H9 (cell line): ENCODE measurements at regions not wholly inside any gene's neighbourhood (a gene's known extent, or its start where the extent isn't known, plus 50 kb on each side); places are given as distances from the start of the nearest gene placed in this dataset.

Experiments
- DNase-seq: peaks from one replicate; pipeline ENCODE4 v3.0.0-alpha.2; 2017
- H2AFZ ChIP-seq: one replicate; pipeline ENCODE4 v1.6.1; 2013; ENCODE audit warnings: mild to moderate bottlenecking, low read length, control low read depth, moderate library complexity
- H2AK5ac ChIP-seq: 2 replicates; pipeline ENCODE4 v1.6.1; 2013; ENCODE audit warnings: low read length, control low read depth, mixed read lengths; ENCODE audit not compliant: insufficient read length
- H2BK120ac ChIP-seq: one replicate; pipeline ENCODE4 v1.6.1; 2013; ENCODE audit warnings: low read depth, mild to moderate bottlenecking, low read length, control low read depth, inconsistent platforms; ENCODE audit not compliant: poor library complexity, severe bottlenecking
- H2BK12ac ChIP-seq: 2 replicates; pipeline ENCODE4 v1.6.1; 2013; ENCODE audit warnings: low read length, control low read depth, mixed read lengths, low read depth; ENCODE audit not compliant: insufficient read length
- H2BK15ac ChIP-seq: 2 replicates; pipeline ENCODE4 v1.6.1; 2013; ENCODE audit warnings: low read depth, low read length, control low read depth
- H2BK20ac ChIP-seq: one replicate; pipeline ENCODE4 v1.6.1; 2013; ENCODE audit warnings: low read depth, mild to moderate bottlenecking, low read length, control low read depth, inconsistent platforms; ENCODE audit not compliant: poor library complexity, severe bottlenecking
- H2BK5ac ChIP-seq: 2 replicates; pipeline ENCODE4 v1.6.1; 2013; ENCODE audit warnings: low read length, control low read depth, mixed read lengths; ENCODE audit not compliant: insufficient read length
- H3K14ac ChIP-seq: 2 replicates; pipeline ENCODE4 v1.6.1; 2013; ENCODE audit warnings: low read length, control low read depth; ENCODE audit not compliant: insufficient read depth
- H3K18ac ChIP-seq: 2 replicates; pipeline ENCODE4 v1.6.1; 2013; ENCODE audit warnings: low read depth, mild to moderate bottlenecking, mixed read lengths, low read length, control low read depth; ENCODE audit not compliant: insufficient read length
- H3K23ac ChIP-seq: 2 replicates; pipeline ENCODE4 v1.6.1; 2013; ENCODE audit warnings: low read length, control low read depth, mixed read lengths, low read depth; ENCODE audit not compliant: insufficient read length
- H3K23me2 ChIP-seq: 2 replicates; pipeline ENCODE4 v1.6.1; 2013; ENCODE audit warnings: low read depth, mild to moderate bottlenecking, mixed read lengths, low read length, control low read depth; ENCODE audit not compliant: insufficient read length, poor library complexity, severe bottlenecking
- H3K27ac ChIP-seq: 2 replicates; pipeline ENCODE4 v1.5.1; 2013; ENCODE audit warnings: low read length, control low read depth, mixed read lengths, low read depth; ENCODE audit not compliant: insufficient read length
- H3K27me3 ChIP-seq: 2 replicates; pipeline ENCODE4 v1.6.1; 2013; ENCODE audit warnings: low read length, control low read depth, inconsistent platforms; ENCODE audit not compliant: insufficient read depth
- H3K4ac ChIP-seq: 2 replicates; pipeline ENCODE4 v1.6.1; 2013; ENCODE audit warnings: low read depth, mild to moderate bottlenecking, control low read depth, inconsistent platforms, low read length, moderate library complexity
- H3K4me1 ChIP-seq: 2 replicates; pipeline ENCODE4 v1.6.1; 2013; ENCODE audit warnings: low read length, control low read depth, inconsistent platforms; ENCODE audit not compliant: insufficient read depth
- H3K4me2 ChIP-seq: 2 replicates; pipeline ENCODE4 v1.6.1; 2013; ENCODE audit warnings: low read length, control low read depth, mixed read lengths; ENCODE audit not compliant: insufficient read length, insufficient read depth
- H3K56ac ChIP-seq: 2 replicates; pipeline ENCODE4 v1.6.1; 2013; ENCODE audit warnings: low read depth, mild to moderate bottlenecking, mixed read lengths, low read length, control low read depth; ENCODE audit not compliant: insufficient read length
- H3K79me1 ChIP-seq: 2 replicates; pipeline ENCODE4 v1.6.1; 2013; ENCODE audit warnings: low read depth, mild to moderate bottlenecking, moderate library complexity, low read length, control low read depth, inconsistent platforms; ENCODE audit not compliant: insufficient read depth, poor library complexity, severe bottlenecking
- H3K79me2 ChIP-seq: 2 replicates; pipeline ENCODE4 v1.6.1; 2013; ENCODE audit warnings: low read length, control low read depth, inconsistent platforms; ENCODE audit not compliant: insufficient read depth
- H3K9ac ChIP-seq: 2 replicates; pipeline ENCODE4 v1.6.1; 2013; ENCODE audit warnings: low read length, control low read depth, mixed read lengths; ENCODE audit not compliant: insufficient read length; ENCODE audit errors: extremely low read depth
- H3K9me3 ChIP-seq: one replicate; pipeline ENCODE4 v1.6.1; 2013; ENCODE audit warnings: low read depth, low read length, inconsistent platforms; ENCODE audit not compliant: control insufficient read depth
- H3T11ph ChIP-seq: one replicate; pipeline ENCODE4 v1.6.1; 2013; ENCODE audit warnings: mild to moderate bottlenecking, low read length, control low read depth, inconsistent platforms
- H4K20me1 ChIP-seq: one replicate; pipeline ENCODE4 v1.6.1; 2013; ENCODE audit not compliant: control insufficient read depth, insufficient read length, insufficient read depth
- H4K5ac ChIP-seq: 2 replicates; pipeline ENCODE4 v1.6.1; 2013; ENCODE audit warnings: low read depth, mild to moderate bottlenecking, mixed read lengths, low read length, control low read depth; ENCODE audit not compliant: insufficient read length
- H4K8ac ChIP-seq: replicated peaks from 2 replicates; pipeline ENCODE4 v1.6.1; 2013; ENCODE audit warnings: low read length, control low read depth, mixed read lengths, low read depth; ENCODE audit not compliant: insufficient read length
- H4K91ac ChIP-seq: 2 replicates; pipeline ENCODE4 v1.6.1; 2013; ENCODE audit warnings: low read depth, mild to moderate bottlenecking, moderate library complexity, mixed read lengths, low read length, control low read depth; ENCODE audit not compliant: insufficient read length
- H3K27ac Mint-ChIP-seq, 3 experiments: 2 replicates in 2 of 3; 3 replicates in 1 of 3; pipeline ENCODE4 v1.8.0; 2020 to 2021; ENCODE audit warnings: mixed read lengths in 3 of 3, mild to moderate bottlenecking in 1 of 3, moderate library complexity in 1 of 3
- H3K27me3 Mint-ChIP-seq: 2 replicates; pipeline ENCODE4 v1.8.0; 2021; ENCODE audit warnings: low read depth, mild to moderate bottlenecking, moderate library complexity, mixed read lengths
- H3K36me3 Mint-ChIP-seq, 3 experiments: 2 replicates in 2 of 3; 3 replicates in 1 of 3; pipeline ENCODE4 v1.8.0; 2020 to 2021; ENCODE audit warnings: low read depth in 3 of 3, mixed read lengths in 3 of 3; ENCODE audit not compliant: insufficient read depth in 1 of 3
- H3K4me1 Mint-ChIP-seq, 2 experiments: 2 replicates each; pipeline ENCODE4 v1.8.0; 2020; ENCODE audit warnings: mixed read lengths in 2 of 2
- H3K4me3 Mint-ChIP-seq, 2 experiments: 2 replicates in 1 of 2; 3 replicates in 1 of 2; pipeline ENCODE4 v1.8.0; 2020 to 2021; ENCODE audit warnings: mild to moderate bottlenecking in 2 of 2, mixed read lengths in 2 of 2, moderate library complexity in 1 of 2
- H3K9me3 Mint-ChIP-seq, 2 experiments: 2 replicates in 1 of 2; 3 replicates in 1 of 2; pipeline ENCODE4 v1.8.0; 2020; ENCODE audit warnings: mild to moderate bottlenecking in 2 of 2, mixed read lengths in 2 of 2, moderate library complexity in 1 of 2
- WGBS: extraction: QIAGEN DNeasy Blood & Tissue Kit; methylation state at CpG from one replicate; pipeline ENCODE4 v1.1.7; 2013; ENCODE audit warnings: missing lambda C conversion rate, low lambda C conversion rate, mixed read lengths; ENCODE audit not compliant: insufficient read length; ENCODE audit errors: extremely low coverage; 5-methylcytosine and 5-hydroxymethylcytosine counted together
- TF ChIP-seq, protein P1 (sequence below): fragments of 200-600 bp; sonication (generic); conservative IDR thresholded peaks from 3 replicates; pipeline ENCODE4 v1.8.0; 2021; ENCODE audit warnings: antibody characterized with exemption, mild to moderate bottlenecking

DNA sequence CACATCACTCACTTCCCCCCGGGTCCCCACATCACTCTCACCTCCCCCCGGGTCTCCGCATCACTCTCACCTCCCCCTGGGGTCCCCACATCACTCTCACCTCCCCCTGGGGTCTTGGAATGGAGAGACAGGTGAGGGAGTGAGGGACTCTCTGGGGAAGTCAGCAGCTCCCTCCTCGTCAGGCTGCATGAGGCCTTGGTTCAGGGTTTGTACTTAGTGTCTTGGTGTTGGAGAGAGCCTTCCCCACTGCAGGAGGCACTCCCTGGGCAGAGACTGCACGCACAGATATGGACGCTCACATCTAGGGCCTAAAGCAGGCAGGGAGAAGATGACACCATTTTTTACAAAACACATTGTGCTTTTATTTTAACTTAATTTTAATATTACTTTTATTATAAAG lies 56.5 kb upstream of the IRX4 start:
- Mint-ChIP-seq H3K27ac (no peak overlapping the region), H3K9me3 (no peaks in the 10 kb centered on the region; a peak in 1 of 5 replicates), H3K27me3 (peaks cover 8% of the 10 kb centered on the region), H3K4me3 (no peak overlapping the region), H3K4me1 (peaks cover 4 to 14% of the 10 kb centered on the region in 2 experiments), H3K36me3 (peaks cover 0 to 1% (median 0%) of the 10 kb centered on the region in 3 experiments; a peak in 2 of 7 replicates)
- H3K4me1 ChIP-seq = no peaks in the 10 kb centered on the region
- H3K23ac ChIP-seq = no peak overlapping the region
- no peak overlapping the region for H4K5ac ChIP-seq
- no peaks in the 10 kb centered on the region for H3K79me2 ChIP-seq
- H3K23me2 ChIP-seq = no peaks in the 10 kb centered on the region
- H3T11ph ChIP-seq = no peak overlapping the region
- no peaks in the 10 kb centered on the region for H3K79me1 ChIP-seq
- H3K9ac ChIP-seq = no peak overlapping the region
- no peaks in the 10 kb centered on the region for H3K27me3 ChIP-seq
- no peak overlapping the region for H3K4me2 ChIP-seq
- no peak overlapping the region for H2BK20ac ChIP-seq
- TF ChIP-seq, protein P1, sequence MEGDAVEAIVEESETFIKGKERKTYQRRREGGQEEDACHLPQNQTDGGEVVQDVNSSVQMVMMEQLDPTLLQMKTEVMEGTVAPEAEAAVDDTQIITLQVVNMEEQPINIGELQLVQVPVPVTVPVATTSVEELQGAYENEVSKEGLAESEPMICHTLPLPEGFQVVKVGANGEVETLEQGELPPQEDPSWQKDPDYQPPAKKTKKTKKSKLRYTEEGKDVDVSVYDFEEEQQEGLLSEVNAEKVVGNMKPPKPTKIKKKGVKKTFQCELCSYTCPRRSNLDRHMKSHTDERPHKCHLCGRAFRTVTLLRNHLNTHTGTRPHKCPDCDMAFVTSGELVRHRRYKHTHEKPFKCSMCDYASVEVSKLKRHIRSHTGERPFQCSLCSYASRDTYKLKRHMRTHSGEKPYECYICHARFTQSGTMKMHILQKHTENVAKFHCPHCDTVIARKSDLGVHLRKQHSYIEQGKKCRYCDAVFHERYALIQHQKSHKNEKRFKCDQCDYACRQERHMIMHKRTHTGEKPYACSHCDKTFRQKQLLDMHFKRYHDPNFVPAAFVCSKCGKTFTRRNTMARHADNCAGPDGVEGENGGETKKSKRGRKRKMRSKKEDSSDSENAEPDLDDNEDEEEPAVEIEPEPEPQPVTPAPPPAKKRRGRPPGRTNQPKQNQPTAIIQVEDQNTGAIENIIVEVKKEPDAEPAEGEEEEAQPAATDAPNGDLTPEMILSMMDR = no peak
- H2BK12ac ChIP-seq = no peak overlapping the region
- no peaks in the 10 kb centered on the region for H4K20me1 ChIP-seq
- no CpG with 5 or more reads among the region's 6 CpGs for WGBS
- DNase-seq = no peak
- H2AFZ ChIP-seq = no peak overlapping the region
- H3K27ac ChIP-seq = no peak overlapping the region
- H4K91ac ChIP-seq = no peak overlapping the region
- H3K4ac ChIP-seq = no peak overlapping the region
- H3K18ac ChIP-seq = no peak overlapping the region
- no peak overlapping the region for H3K14ac ChIP-seq
- H3K56ac ChIP-seq = no peak overlapping the region
- H3K9me3 ChIP-seq = no peaks in the 10 kb centered on the region
- no peak overlapping the region for H2BK5ac ChIP-seq
- no peak overlapping the region for H2AK5ac ChIP-seq
- no peak overlapping the region for H2BK15ac ChIP-seq
- H2BK120ac ChIP-seq = no peak overlapping the region
- no peak overlapping the region for H4K8ac ChIP-seq
